ENCODE measurements at regions not wholly inside any gene's neighbourhood (a gene's known extent, or its start where the extent isn't known, plus 50 kb on each side); places are given as distances from the start of the nearest gene placed in this dataset.

DNA sequence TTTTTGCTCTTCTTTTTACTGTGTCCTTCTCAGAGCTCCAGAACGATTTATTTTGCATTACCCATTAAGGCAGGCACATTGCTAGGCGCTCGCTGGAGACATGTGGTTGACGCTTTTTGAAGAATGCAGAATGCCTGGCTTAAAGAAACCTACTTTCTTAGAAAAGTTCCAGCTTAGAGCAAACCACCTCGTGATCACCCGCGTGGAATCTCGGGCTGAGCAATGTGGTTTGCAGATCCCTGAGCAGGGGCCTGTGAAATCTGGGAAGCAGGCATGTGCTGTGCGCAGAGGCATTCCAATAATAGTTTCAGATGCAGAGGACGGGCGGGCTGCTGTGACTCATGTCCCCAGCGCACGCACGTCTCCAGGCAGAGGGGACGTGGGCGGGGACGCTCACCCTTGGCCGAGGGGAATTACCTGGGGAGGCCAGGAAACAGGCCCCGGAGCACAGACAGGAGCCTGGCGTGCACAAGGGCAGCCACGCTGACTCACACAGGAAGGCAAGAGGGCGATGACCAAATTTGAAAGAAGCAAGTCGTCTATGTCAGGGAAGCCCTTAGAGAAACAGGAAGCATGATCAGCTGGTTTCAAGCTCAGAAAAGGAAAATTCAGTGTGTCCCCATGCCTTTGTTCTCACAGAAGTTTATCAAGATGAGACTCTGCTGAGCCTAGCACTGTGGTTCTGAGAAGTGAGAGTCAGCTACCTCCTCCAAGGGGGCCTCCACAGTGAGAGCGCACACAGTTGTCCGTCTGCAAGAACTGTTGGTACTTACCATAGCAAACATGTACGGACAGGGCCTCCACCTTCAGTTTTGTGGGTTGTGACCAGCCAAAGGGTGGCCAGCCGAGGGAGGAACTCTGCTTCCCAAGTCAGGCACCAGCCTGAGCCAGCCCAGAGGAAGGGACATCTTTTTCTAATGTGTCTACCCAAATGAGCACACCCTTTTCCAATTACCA is 218.6 kb downstream of the PIK3R1 start:
- DNase-seq: no peak

DNA sequence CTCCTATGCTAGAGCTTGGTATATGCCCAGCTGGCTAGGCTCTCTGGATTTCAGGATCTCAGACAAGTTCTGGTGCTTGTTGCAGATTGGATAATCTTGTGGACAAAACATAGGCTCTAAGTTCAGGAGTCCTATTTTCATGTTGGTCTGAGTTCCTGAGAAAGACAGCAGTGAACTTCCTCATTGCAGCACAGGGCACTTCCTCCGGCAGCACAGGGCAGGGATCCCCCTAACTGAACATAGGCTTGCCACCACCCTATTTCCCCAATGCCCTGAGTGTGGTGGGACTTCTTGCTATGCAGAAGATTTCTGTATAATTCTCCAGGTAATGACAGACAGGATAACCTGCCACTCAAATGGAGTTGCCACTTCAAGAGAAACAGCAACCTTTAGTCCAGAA is 220.1 kb downstream of the PIK3R1 start:
- no peak for DNase-seq

DNA sequence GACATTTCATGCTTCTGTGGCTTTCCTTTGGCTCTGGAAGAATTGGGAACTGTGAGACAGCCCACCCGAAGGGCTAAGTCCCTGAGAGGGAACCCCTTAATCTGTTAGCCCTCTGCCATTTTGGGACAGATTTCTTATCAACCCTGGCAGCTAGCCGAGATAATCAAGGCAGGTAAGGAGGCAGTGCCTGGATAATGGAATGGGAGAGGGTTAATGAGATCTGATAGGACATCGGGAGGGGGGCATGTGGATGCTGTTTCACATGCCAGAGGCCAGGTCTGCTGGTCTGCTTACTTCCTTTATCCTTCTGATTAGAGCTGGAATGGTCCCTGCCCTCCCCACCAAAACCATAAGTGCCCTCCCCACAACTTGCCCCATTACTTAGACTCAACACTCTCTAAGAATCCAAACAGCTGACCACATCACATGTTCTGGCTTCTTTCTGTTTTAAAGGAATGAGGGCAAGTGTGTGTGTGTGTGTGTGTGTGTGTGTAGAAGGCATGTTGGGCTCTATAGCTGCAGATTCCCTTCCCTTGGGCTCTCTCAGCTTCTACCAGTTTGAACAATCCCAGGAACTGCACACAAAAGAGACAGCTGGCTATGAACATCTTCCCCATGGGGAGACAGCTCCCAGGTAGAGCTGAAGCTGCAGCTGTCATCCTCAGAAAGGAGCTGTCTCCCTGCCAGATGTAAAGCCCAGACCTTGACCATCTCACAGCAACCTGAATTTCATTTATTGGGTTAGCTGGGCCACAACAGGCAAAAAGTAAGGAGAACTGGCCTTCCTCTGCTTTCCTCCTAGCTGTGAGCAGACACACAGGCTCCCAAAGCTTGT is 221.3 kb downstream of the PIK3R1 start:
- DNase-seq: peak; percentile 11

DNA sequence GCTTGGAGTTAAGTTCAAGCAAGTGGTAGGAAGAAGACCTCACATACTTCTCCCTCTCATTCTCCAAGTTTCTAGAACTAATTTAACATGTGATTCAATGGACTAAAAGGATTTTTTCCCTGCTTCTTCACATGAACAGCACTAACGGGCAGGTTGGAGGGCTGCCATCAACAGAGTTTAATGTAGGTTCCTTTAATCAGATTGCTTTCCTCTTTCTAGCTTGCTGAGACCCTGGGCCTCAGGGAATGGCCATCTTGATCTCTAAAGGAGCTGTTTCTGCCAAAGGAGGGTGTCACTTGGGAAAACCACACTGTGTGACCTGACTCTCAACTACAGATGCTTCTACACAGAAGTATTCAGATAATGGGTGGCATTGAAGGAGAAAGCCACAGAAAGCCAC is 223.3 kb downstream of the PIK3R1 start:
- no peak for DNase-seq

DNA sequence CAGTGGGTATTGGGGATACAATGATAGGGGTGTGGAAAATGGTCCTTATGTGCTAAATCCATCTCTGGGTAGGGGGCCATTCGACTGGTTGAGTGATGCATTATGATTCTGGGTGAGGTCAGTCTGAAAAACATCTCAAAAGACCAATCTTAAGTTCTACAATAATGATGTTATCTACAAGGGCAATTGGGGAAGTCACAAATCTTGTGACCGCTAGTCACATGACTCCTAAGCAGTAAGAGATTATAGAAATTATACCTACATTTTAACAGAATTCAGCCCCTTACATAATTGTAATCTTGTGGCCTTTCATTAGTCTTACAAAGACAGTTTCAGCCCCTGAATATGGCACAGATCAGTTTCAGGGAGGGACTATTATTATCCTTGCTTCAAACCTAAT is 224.7 kb downstream of the PIK3R1 start:
- no peak for DNase-seq

DNA sequence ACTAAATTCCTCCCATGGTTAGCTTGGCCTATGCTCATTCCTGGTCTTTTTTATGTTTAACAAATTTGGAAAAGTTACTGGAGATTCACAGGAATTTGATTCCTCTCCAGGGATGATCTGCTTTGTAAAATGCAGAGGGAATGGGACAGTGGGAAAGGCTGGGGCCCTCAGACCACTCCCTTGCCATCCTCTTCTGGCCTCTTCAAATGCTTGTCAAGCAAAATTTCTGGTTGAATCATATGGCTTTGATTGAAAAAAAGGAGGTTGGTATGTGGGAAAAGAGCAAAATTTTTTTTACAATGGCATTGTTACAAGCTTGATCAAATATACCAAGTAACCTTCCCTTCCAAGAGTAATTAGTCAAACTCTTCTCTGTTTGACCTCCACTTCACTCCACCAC is 225.1 kb downstream of the PIK3R1 start:
- DNase-seq: no peak

DNA sequence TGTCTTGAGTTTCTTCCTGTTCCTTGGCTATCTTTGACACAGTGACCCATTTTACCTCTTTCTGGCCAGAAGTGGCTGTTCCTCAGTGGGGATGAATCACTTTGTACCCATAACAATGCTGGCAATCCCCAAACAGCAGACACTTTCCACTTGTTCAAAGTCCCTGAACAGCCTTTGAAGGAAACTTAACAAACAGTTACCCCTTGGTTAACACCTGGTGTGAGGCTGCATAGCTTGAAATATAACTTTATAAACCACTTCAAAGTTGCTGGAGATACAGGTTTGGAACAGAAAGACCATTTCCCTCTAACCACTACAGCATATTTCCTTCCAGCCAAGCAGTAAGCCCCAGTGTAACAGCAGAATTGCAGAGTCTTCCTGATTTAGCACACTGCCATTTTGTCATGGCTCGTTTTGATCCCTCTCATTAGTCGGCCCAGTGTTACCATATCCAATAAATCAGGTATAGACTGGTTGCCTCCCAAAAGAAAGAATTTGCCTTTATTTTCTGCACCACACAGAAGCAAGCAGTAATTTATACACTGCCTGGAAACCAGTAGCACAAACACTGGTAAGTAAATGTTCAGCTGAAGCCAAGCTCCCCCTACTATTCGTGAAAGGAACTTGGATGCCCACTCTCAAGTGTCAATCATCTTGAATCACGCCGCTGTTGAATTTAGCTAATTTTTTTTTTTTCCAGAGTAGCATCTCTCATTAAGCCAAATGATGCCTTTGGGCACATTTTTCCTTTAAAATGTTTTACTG is 225.9 kb downstream of the PIK3R1 start:
- DNase-seq: no peak

DNA sequence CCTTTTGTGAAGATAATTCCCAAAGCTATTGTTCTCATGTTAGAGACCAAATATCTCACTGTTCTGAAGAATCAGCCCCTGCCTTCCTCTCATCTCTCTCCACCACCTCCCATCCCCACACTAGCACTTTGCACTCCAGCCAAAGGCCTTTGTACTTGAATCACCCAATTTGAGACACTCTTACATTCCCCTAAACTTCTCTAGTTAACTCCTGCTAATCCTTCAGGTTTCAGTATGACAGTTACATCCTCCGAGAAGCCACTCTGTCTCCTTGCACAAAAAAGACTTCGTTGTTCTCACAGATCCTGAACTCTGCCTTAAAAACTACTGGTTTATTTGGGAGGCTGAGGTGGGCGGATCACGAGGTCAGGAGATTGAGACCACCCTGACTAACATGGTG is 227.5 kb downstream of the PIK3R1 start:
- DNase-seq: no peak

DNA sequence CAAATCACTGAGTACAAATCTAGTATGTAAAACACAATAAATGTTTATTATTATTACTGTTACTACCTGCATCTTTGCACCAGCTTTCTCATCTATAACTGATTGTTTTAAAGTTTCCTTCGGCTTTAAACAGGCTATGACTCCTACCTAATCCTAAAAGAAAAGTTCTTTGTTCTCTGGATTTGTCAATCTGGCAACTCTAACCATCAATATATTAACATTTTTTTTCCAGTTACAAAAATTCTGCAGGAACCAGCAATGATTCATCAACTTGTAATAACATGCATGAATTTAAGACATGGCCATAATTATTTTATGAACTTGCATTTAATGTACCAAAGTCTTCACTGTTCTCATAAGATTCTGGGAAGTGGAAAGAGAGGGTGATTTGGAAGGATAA is 228.5 kb downstream of the PIK3R1 start:
- no peak for DNase-seq

DNA sequence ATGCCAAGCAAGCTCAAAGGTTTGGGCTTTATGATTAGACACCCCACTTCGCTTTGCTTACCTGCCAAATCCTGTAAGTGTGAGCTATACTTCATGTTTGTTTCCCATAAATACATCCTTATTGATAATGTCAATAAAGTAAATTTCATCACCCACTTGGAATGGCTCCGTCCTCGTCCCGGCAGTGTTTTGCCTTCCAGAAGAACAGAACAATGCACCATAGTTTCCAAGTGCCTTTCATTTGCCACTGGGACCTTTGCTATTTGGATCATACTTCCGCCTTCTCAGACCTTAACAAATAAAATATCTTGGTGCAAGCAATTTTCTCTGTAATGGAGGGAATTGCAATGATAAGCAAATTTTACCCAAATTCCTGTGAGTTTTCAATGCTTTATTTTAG is 229.3 kb downstream of the PIK3R1 start:
- DNase-seq: no peak

DNA sequence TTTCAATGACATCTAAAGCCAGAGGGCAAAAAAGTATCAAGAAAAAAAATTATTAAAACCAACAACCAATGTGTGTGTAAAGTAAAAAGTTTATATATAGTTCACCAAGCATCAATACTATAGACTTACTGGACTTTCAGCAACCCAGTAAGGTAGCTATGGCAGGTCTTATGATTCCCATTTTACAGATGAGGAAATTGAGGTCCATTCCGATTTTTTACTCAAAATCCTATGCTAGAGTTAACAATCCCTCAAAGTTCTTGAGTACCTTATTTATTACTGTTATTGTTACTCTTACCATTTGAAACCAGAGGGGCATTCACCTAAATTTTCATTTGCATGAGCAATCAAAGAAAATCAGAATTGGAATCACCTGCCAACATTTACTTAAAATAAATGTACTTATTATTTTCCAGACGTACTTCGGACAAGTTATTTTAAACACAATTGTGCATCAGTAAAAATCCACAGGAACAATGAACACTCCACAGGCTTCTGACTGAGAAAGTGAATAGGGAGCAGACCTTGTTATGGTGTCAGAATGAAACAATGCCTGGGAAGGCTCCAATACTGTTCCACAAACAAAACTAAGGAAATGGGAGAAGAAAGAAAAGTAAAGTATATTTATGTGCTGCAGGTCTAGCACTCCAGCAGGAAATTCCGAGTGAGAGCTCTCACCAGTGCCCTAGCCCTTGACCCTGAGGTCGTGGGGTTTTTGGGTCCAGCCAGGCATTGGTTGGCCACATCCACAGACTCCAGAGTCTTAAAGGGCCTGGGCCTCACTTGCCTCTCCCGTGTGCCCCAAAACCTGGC is 229.9 kb downstream of the PIK3R1 start:
- no peak for DNase-seq

DNA sequence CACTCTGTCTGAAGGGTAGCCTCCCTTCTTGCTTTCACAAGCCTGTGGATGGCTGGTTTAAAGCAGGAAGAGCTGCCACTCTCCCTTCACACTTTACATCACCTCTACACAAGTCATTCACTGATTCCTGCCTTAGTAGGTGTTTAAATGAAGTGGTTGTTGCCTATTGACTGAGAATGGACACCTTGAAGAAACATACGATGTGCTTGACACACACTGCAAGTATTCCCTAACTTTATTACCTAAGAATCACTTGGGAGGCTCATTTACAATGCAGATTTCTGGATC is 230.5 kb downstream of the PIK3R1 start:
- no peak for DNase-seq

DNA sequence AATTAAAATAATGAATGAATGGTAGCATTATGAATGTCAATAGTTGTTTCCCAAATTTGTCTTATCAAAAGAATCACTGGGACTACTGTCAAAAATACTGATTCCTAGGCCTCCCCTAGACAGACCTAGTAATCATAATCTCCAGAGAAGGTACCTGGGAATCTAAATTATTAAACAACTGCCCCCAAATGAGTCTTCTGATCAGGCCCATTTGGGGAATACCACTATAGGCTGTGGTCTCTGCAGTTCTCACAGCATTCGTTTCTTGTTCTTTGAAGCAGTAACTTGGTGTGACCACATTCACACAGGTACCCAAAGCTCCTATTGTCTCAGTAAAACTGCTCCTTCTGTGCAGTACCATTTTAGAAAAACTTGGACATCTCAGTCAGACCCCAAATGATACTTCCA is 230.9 kb downstream of the PIK3R1 start:
- no peak for DNase-seq

DNA sequence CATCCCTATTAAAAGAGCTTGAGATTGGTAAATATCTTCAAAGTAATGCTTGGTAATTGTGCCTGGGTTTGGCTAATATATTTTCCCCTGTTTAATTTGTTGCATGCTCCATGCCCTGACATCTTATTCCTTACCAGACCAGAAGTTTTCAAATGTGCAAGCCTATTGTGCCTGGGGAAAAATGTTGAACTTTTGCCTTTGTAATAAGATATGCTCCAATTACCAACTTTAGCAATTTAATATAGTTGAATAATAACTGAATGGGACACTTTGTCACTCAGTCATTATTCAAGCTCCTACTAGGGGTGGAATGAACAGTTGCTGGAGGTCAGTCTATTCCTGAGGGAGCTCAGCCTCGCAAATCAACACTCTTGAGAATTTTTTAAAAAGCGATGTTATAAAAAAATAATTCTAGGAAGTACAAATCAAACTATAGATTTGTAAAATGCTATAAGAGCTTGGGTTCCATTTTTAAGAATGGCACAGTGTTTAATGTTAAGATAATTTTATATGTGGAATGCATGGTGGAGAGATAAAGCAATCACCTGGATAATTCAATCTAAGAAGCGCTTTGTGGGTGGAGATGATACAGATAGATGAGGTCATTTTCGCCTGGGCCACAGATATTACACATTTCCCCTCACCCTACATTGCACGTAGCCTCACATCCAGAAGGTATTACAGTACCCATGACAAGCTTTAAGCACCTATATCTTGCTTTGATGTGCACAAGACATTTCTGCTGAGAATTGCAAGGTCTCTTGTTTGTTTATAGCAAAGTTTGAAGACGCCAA is 231.8 kb downstream of the PIK3R1 start:
- no peak for DNase-seq

DNA sequence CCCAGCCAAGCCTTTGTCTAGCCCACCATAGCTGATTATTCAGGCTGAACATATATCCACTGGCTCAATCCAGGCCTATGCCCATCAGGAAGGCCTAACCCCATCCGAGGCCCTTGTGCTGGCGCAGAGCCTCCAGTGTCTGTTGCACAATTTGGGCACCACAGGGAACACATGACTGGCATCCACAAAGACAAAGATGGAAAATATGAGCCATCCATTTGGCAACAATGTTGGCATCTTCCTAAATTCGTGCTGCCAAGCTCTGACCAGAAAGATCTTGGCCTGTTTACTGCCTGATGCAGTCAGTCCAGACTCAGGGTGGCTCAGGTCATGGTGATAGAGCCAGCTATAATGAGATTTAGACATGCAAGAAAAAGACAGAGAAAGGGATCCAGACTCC is 233.8 kb downstream of the PIK3R1 start:
- DNase-seq: no peak

DNA sequence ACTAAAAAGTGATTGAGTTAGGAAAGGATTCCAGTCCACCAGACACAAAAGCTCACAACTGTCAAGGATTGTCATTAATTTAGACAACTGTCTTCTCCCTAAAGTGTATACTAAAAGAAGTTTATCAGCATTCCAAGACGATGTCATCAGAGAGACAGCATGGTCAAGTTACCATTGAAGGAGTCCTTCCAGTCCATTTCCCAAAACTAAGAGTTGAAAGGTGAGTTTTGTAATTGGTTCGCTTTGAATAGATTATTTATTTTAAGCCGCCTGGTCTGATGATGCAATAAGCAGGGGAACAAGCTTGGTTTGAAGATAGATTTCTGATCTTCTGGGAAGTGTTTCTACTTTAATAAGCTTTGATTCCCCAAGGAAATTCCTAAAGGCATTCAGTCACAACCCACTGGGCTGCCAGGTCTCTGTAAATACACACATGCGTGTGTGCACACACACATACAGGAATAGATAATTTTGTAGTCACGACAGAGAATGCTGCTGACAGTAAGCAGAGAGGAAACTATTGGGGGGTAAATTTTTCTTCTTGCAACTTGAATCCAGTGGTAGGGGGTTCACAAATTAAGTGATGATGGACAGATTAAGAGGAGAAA is 234.8 kb downstream of the PIK3R1 start:
- no peak for DNase-seq

DNA sequence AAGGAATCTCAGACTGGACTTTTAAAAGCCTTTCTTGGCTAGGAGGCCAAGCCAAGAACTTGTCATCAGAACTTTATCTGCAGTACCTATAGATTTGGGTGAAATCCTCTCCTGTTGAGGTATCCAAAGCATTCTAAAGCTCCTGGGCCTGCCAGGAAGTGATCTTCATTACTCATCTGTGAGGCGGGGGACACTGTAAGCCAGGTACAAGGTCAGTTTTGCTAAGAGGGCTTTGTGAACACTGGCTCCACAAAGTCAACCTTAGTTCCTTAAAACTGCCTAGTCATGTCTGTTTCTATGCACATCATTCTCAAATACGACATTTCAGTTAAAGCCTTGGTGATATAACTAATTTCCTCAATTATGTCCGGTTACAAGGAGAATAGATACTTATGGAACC is 236.7 kb downstream of the PIK3R1 start:
- no peak for DNase-seq

DNA sequence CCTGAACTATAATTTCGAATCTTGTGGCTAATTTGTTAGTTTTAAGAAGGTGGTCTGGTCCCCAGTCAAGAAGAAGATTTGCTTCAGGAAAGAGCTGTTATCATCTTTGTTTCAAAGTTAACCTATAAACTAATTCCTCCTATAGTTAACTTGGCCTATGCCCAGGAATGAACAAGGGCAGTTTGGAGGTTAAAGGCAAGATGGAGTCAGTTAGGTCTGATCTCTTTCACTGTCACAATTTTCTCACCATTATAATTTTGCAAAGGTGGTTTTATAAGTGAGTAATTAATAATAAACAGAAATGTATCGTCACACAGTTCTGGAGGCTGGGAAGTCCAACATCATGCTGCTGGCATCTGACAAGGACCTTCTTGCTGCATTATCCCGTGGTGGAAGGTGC is 238.6 kb downstream of the PIK3R1 start:
- no peak for DNase-seq

DNA sequence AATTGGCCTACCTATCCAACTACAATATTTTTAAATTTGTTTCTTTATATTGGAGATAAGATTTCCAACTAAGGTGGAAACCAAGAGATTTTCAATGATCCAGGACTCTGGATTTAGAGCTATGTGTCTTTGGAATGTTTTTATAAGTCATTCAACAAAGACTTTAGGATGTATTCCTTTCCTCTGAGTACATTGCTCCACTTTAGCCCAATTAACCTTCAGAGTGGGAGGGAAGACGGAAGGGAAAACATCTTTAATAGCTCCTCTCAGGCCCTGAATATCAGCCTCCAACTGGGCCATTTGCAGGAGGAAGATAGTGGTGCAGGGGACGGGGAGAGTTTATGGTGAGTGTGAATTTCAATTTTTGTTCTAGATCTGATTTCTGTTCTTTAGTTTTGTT is 239.2 kb downstream of the PIK3R1 start:
- DNase-seq: no peak

DNA sequence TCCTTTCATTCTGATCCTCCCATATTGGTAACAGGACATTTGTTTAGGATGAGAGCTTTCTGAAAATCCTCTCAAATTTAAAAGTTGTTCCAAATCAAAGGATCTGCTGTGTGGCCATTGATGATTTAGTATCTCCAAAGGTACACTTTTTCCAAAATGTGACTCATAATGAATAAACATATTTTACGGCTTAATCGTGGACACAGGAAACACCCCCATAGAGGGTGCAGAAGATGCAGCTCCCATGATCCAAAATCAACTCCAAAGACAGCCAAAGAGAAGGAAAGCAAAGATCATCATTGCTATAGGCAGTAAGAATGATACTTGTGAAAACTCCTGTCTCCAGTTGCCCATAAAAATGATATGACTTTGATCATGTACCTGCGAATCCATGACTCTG is 239.7 kb downstream of the PIK3R1 start:
- no peak for DNase-seq

DNA sequence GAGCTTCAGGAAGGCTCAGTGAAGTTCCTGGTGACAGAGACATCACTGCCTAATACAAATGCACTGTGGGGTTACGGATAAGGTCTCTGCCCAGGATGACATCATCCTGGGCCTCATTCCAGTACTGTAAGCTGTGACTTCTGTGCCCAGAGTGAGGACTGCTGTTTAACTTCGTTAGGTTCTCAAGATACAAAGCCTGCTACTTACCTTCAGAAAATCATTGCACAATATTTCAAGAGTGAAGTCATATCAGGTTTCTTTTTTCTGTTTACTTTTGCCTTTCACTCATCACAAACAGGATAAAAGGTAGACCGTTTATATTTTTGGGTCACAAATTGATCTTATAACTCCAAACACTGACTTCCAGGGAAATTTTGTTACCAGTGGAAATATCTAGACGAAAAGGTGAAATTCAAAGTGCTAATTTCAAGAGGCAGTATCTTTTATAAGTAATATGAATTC is 241.2 kb downstream of the PIK3R1 start:
- DNase-seq: peak; percentile 43
